Body of pancreas (tissue), 4 donors: ENCODE measurements at regions not wholly inside any gene's neighbourhood (a gene's known extent, or its start where the extent isn't known, plus 50 kb on each side); places are given as distances from the start of the nearest gene placed in this dataset.

Experiments used
- ATAC-seq: fragments of 150-250 bp; one replicate; pipeline ENCODE4 v1.9.1; 2016
- DNase-seq, 4 donors: peaks; one replicate each; pipeline ENCODE4 v3.0.0-alpha.2; 2019
- H3K27ac ChIP-seq, 4 donors: fragments of 200-600 bp; sonication (generic); 1 replicate in 3 of 4; 2 replicates in 1 of 4; pipeline versions ENCODE4 v1.5.1 to v1.6.1; 2016 to 2019; ENCODE audit warnings: mild to moderate bottlenecking in 1 of 4, mixed read lengths in 1 of 4, moderate library complexity in 1 of 4
- H3K27me3 ChIP-seq, 2 donors: fragments of 200-600 bp; sonication (generic); one replicate each; pipeline ENCODE4 v1.6.0; 2016; ENCODE audit warnings: mild to moderate bottlenecking in 1 of 2
- H3K36me3 ChIP-seq, 2 donors: fragments of 200-600 bp; sonication (generic); replicated peaks in 1 of 2; 2 replicates each; pipeline ENCODE4 v1.5.1; 2016; ENCODE audit warnings: low read depth in 2 of 2; ENCODE audit not compliant: insufficient read depth in 1 of 2
- H3K4me1 ChIP-seq: fragments of 200-600 bp; sonication (generic); one replicate; pipeline ENCODE4 v1.6.0; 2016
- H3K4me3 ChIP-seq, 2 donors: fragments of 200-600 bp; sonication (generic); 1 replicate in 1 of 2; 2 replicates in 1 of 2; pipeline ENCODE4 v1.5.1; 2016 to 2019
- H3K9me3 ChIP-seq, 3 donors: fragments of 200-600 bp; sonication (generic); 1 replicate in 2 of 3; 2 replicates in 1 of 3; pipeline ENCODE4 v1.5.1; 2016
- CTCF ChIP-seq, 7 experiments: fragments of 450-650 bp in 4 of 7; fragments of 200-600 bp in 3 of 7; sonication (generic) in 3 of 7; IDR thresholded peaks; one replicate each; pipeline ENCODE4 v1.5.1; 2016 to 2019; ENCODE audit warnings: antibody characterized with exemption in 7 of 7
- POLR2A ChIP-seq, 3 donors: fragments of 450-650 bp; IDR thresholded peaks; one replicate each; pipeline ENCODE4 v1.6.1; 2016; ENCODE audit warnings: antibody characterized with exemption in 3 of 3, mild to moderate bottlenecking in 2 of 3
- WGBS, 2 donors: methylation state at CpG; one replicate each; pipeline ENCODE4 v1.1.5; 2017; 5-methylcytosine and 5-hydroxymethylcytosine counted together
- intact Hi-C: fragments of 100-400 bp; cut with DNase I; formaldehyde crosslinking; loops from one replicate; pipeline ENCODE4 v1.15.1; 2023

- no peak overlapping the region for H3K27ac ChIP-seq
- no peaks in the 10 kb centered on the region for H3K4me1 ChIP-seq
- intact Hi-C loops = no loop called here
- ATAC-seq (no peak), DNase-seq (no peak)
- H3K4me3 ChIP-seq = no peak overlapping the region
- H3K27me3 ChIP-seq = no peaks in the 10 kb centered on the region
- no peaks in the 10 kb centered on the region for H3K36me3 ChIP-seq
- no peaks in the 10 kb centered on the region for H3K9me3 ChIP-seq
- TF ChIP-seq POLR2A (IDR thresholded peaks at IDR 0.05) (no peak), CTCF (IDR thresholded peaks at IDR 0.05) (no peak)
Measured at GRCh38 chr10:75326306-75326705, 75.3 kb downstream of the ZNF503 start.

GRCh38 chr10:75319274-75319673, 82.3 kb downstream of the ZNF503 start:
- Histone ChIP-seq H3K9me3 (no peaks in the 10 kb centered on the region), H3K36me3 (no peaks in the 10 kb centered on the region), H3K27ac (no peak overlapping the region), H3K27me3 (no peaks in the 10 kb centered on the region), H3K4me1 (no peaks in the 10 kb centered on the region), H3K4me3 (no peak overlapping the region)
- DNase-seq (no peak), ATAC-seq (no peak)
- intact Hi-C loops = no loop called here
- TF ChIP-seq POLR2A (IDR thresholded peaks at IDR 0.05) (no peak), CTCF (IDR thresholded peaks at IDR 0.05) (peak in 1 of 7 experiments; percentile 23)

GRCh38 chr10:75314570-75314969, 78.8 kb upstream of the COMTD1 start:
- no peaks in the 10 kb centered on the region for H3K4me1 ChIP-seq
- no peak for TF ChIP-seq CTCF (IDR thresholded peaks at IDR 0.05)
- no peak for TF ChIP-seq POLR2A (IDR thresholded peaks at IDR 0.05)
- H3K27me3 ChIP-seq = no peaks in the 10 kb centered on the region
- H3K4me3 ChIP-seq = no peak overlapping the region
- no peaks in the 10 kb centered on the region for H3K36me3 ChIP-seq
- H3K27ac ChIP-seq = no peak overlapping the region
- intact Hi-C loops = no loop called here
- no peak for DNase-seq
- no peaks in the 10 kb centered on the region for H3K9me3 ChIP-seq
- 86 to 94% methylated on average over 1 of the region's 1 CpG for WGBS, 2 donors
- ATAC-seq = no peak

GRCh38 chr10:75312440-75312839, 76.7 kb upstream of the COMTD1 start:
- H3K36me3 ChIP-seq = no peaks in the 10 kb centered on the region
- ATAC-seq (no peak), DNase-seq (no peak)
- no peak overlapping the region for H3K27ac ChIP-seq
- H3K27me3 ChIP-seq = no peaks in the 10 kb centered on the region
- no peak overlapping the region for H3K4me3 ChIP-seq
- intact Hi-C loops = no loop called here
- H3K4me1 ChIP-seq = no peaks in the 10 kb centered on the region
- no peak for TF ChIP-seq CTCF (IDR thresholded peaks at IDR 0.05)
- TF ChIP-seq POLR2A (IDR thresholded peaks at IDR 0.05) = no peak
- H3K9me3 ChIP-seq = no peaks in the 10 kb centered on the region

- no peaks in the 10 kb centered on the region for H3K27me3 ChIP-seq
- ATAC-seq (no peak), DNase-seq (no peak)
- H3K4me3 ChIP-seq = no peak overlapping the region
- H3K9me3 ChIP-seq = no peaks in the 10 kb centered on the region
- no peaks in the 10 kb centered on the region for H3K36me3 ChIP-seq
- intact Hi-C loops = loop anchor here (10.0 kb wide), 1 partner anchor 79 kb away; no protein-coding TSS in a partner anchor
- peak overlapping the region in 1 of 4 donors; percentile 6 for H3K27ac ChIP-seq
- no peaks in the 10 kb centered on the region for H3K4me1 ChIP-seq
- no peak for TF ChIP-seq CTCF (IDR thresholded peaks at IDR 0.05)
- no peak for TF ChIP-seq POLR2A (IDR thresholded peaks at IDR 0.05)
Measured at GRCh38 chr10:75305675-75306074, 69.9 kb upstream of the COMTD1 start.
